ENCODE measurements at regions not wholly inside any gene's neighbourhood (a gene's known extent, or its start where the extent isn't known, plus 50 kb on each side); places are given as distances from the start of the nearest gene placed in this dataset.

DNA sequence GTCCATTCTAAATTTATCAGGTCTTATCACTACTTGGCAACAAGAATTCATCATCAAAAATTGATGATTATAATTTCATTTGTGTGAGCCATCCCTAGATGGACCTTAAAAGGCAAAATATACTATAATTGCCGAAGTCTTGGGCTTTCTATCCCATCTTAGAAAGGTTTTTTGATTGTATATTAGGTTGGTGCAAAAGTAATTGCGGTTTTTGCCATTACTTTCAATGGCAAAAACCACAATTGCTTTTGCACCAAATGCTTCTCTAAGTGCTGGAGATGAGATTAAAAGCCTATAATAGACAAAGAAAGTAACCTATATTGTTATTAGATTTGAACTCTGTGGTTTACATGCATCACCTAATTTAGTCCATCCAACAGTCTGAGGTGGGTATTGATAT, 612.9 kb downstream of the ZNF385D start:
- Histone ChIP-seq H2BK15ac (ENCODE audit: low read depth, low read length) (no peak overlapping the region), H3K4me3 (ENCODE audit: insufficient read depth, low read depth, low read length) (no peak overlapping the region), H3K36me3 (ENCODE audit: control insufficient read depth, insufficient read depth, low read length) (no peaks in the 10 kb centered on the region), H2AK5ac (ENCODE audit: low read depth, low read length) (no peak overlapping the region), H2AFZ (replicated peaks; ENCODE audit: low read length, poor library complexity) (no peak overlapping the region), H3K9me3 (ENCODE audit: control insufficient read depth, insufficient read depth, low read length) (no peaks in the 10 kb centered on the region), H3K23ac (ENCODE audit: low read depth, low read length) (no peak overlapping the region), H4K91ac (ENCODE audit: insufficient read depth, low read depth, low read length) (no peak overlapping the region), H4K20me1 (ENCODE audit: insufficient read depth, low read length) (no peaks in the 10 kb centered on the region), H3K4me2 (ENCODE audit: low read depth, low read length) (no peak overlapping the region), H3K4ac (ENCODE audit: low read depth, low read length) (no peak overlapping the region), H3K9ac (ENCODE audit: low read depth, low read length) (no peak overlapping the region), H2BK120ac (ENCODE audit: low read depth, low read length) (no peak overlapping the region), H2AK9ac (replicated peaks; ENCODE audit: low read depth, low read length, poor library complexity) (no peak overlapping the region), H3K4me1 (ENCODE audit: control insufficient read depth, insufficient read depth, low read length) (no peaks in the 10 kb centered on the region), H3K18ac (ENCODE audit: low read depth, low read length) (no peak overlapping the region), H3K79me1 (ENCODE audit: low read depth in 1 of 2, low read length in 2 of 2) (no peaks in the 10 kb centered on the region), H2BK20ac (ENCODE audit: low read depth, low read length) (no peak overlapping the region), H3K9me1 (ENCODE audit: insufficient read depth, low read length) (no peaks in the 10 kb centered on the region), H3K27ac (ENCODE audit: insufficient read depth, low read length) (no peak overlapping the region), H3K14ac (replicated peaks; ENCODE audit: low read depth, low read length) (no peak overlapping the region), H3K56ac (ENCODE audit: extremely low read depth, insufficient read depth, low read length) (no peak overlapping the region), H4K5ac (ENCODE audit: low read depth, low read length) (no peak overlapping the region), H4K8ac (ENCODE audit: low read depth in 2 of 2, low read length in 2 of 2) (no peak overlapping the region), H2BK5ac (ENCODE audit: low read depth, low read length, poor library complexity, severe bottlenecking) (no peak overlapping the region), H3K27me3 (ENCODE audit: control insufficient read depth, insufficient read depth, low read length) (no peaks in the 10 kb centered on the region)
- ATAC-seq (ENCODE audit: low read depth) (no peak), DNase-seq (no peak)
- TF ChIP-seq MXI1 (IDR thresholded peaks at IDR 0.05; ENCODE audit: borderline replicate concordance, low read depth, low read length) = no peak
- no peak for TF ChIP-seq CEBPB (IDR thresholded peaks at IDR 0.05; ENCODE audit: low read depth, low read length)
- TF ChIP-seq MAZ (IDR thresholded peaks at IDR 0.05; ENCODE audit: borderline replicate concordance, low read depth, low read length) = no peak
- dilution Hi-C loops (cut with HindIII; ENCODE audit: low sequenced_read_pairs, unreplicated experiment) = no loop called here
- ChIA-PET POLR2A (ENCODE audit: unreplicated experiment) (no interaction called here), CTCF (no interaction called here)
- BruUV-seq (replicated peaks) = no TSS peak
- in situ Hi-C loops (cut with MboI; ENCODE audit: low sequenced_read_pairs) = no loop called here
- no CpG with 5 or more reads among the region's 2 CpGs for WGBS, 2 experiments (ENCODE audit: extremely low coverage in 2 of 2, insufficient read length in 1 of 2)
- intact Hi-C loops (cut with micrococcal nuclease) = no loop called here
